ENCODE measurements at regions not wholly inside any gene's neighbourhood (a gene's known extent, or its start where the extent isn't known, plus 50 kb on each side); places are given as distances from the start of the nearest gene placed in this dataset.

GRCh38 chr13:22757530-22758120 lies 423.2 kb upstream of the SGCG start:
- Histone ChIP-seq H3K27me3 (no peaks in the 10 kb centered on the region), H3K9me3 (no peaks in the 10 kb centered on the region), H3K36me3 (no peaks in the 10 kb centered on the region), H3K4me3 (no peak overlapping the region), H3K27ac (no peak overlapping the region), H3K4me1 (no peaks in the 10 kb centered on the region)
- TF ChIP-seq CTCF (IDR thresholded peaks at IDR 0.05) = peak in 3 of 6 experiments; percentile 30 to 35 (median 30)
- TF ChIP-seq POLR2A (IDR thresholded peaks at IDR 0.05) = no peak
- DNase-seq = no peak

- Histone ChIP-seq H3K9me3 (no peaks in the 10 kb centered on the region), H3K27me3 (no peaks in the 10 kb centered on the region), H3K4me1 (no peaks in the 10 kb centered on the region), H3K27ac (no peak overlapping the region), H3K4me3 (no peak overlapping the region), H3K36me3 (no peaks in the 10 kb centered on the region)
- TF ChIP-seq POLR2A (IDR thresholded peaks at IDR 0.05) (no peak), CTCF (IDR thresholded peaks at IDR 0.05) (no peak)
- no peak for DNase-seq
Measured at GRCh38 chr13:22758245-22758644, 422.5 kb upstream of the SGCG start.

GRCh38 chr13:22761709-22762108 lies 419.1 kb upstream of the SGCG start:
- H3K4me3 ChIP-seq = no peak overlapping the region
- no peaks in the 10 kb centered on the region for H3K9me3 ChIP-seq
- H3K27ac ChIP-seq = no peak overlapping the region
- DNase-seq = no peak
- no peaks in the 10 kb centered on the region for H3K4me1 ChIP-seq
- TF ChIP-seq CTCF (IDR thresholded peaks at IDR 0.05) (no peak), POLR2A (IDR thresholded peaks at IDR 0.05) (no peak)
- H3K36me3 ChIP-seq = no peaks in the 10 kb centered on the region
- H3K27me3 ChIP-seq = no peaks in the 10 kb centered on the region

GRCh38 chr13:22765547-22765946 lies 415.2 kb upstream of the SGCG start:
- no peaks in the 10 kb centered on the region for H3K27me3 ChIP-seq
- H3K4me1 ChIP-seq = no peaks in the 10 kb centered on the region
- no peak for DNase-seq
- H3K36me3 ChIP-seq = no peaks in the 10 kb centered on the region
- no peak for TF ChIP-seq POLR2A (IDR thresholded peaks at IDR 0.05)
- TF ChIP-seq CTCF (IDR thresholded peaks at IDR 0.05) = no peak
- no peaks in the 10 kb centered on the region for H3K9me3 ChIP-seq
- no peak overlapping the region for H3K4me3 ChIP-seq
- no peak overlapping the region for H3K27ac ChIP-seq

GRCh38 chr13:22770891-22771290 lies 409.9 kb upstream of the SGCG start:
- no peak for DNase-seq
- Histone ChIP-seq H3K27ac (no peak overlapping the region), H3K4me3 (no peak overlapping the region), H3K4me1 (no peaks in the 10 kb centered on the region), H3K9me3 (no peaks in the 10 kb centered on the region), H3K36me3 (no peaks in the 10 kb centered on the region), H3K27me3 (no peaks in the 10 kb centered on the region)
- TF ChIP-seq CTCF (IDR thresholded peaks at IDR 0.05) (no peak), POLR2A (IDR thresholded peaks at IDR 0.05) (no peak)

- Histone ChIP-seq H3K4me1 (no peaks in the 10 kb centered on the region), H3K27me3 (no peaks in the 10 kb centered on the region), H3K4me3 (no peak overlapping the region), H3K27ac (no peak overlapping the region), H3K9me3 (no peaks in the 10 kb centered on the region), H3K36me3 (no peaks in the 10 kb centered on the region)
- no peak for TF ChIP-seq POLR2A (IDR thresholded peaks at IDR 0.05)
- TF ChIP-seq CTCF (IDR thresholded peaks at IDR 0.05) = no peak
- DNase-seq = no peak
Measured at GRCh38 chr13:22773465-22773864, 407.3 kb upstream of the SGCG start.
